K562 (cell line): ENCODE measurements at regions not wholly inside any gene's neighbourhood (a gene's known extent, or its start where the extent isn't known, plus 50 kb on each side); places are given as distances from the start of the nearest gene placed in this dataset.

Experiments
- ATAC-seq: fragments of 200-7000 bp; cut with Tn5 transposase; 3 replicates; pipeline ENCODE4 v1.9.1; 2020; ENCODE audit warnings: moderate library complexity
- BruUV-seq: library from RNA; stranded (reverse); fragments of 400-500 nt; replicated peaks from 2 replicates; lab custom pipeline; 2021; lab: Mats Ljungman, UMichigan
- CTCF ChIA-PET: fragments of 300-600 bp; formaldehyde crosslinking; extraction: SDS; loops from one replicate; lab custom pipeline; 2021; ENCODE audit warnings: low intra/inter-chr PET ratio; lab: Yijun Ruan, JAX
- POLR2A ChIA-PET: fragments of 300-600, 350-650 bp; sonication (Branson Sonifier 250); formaldehyde crosslinking; extraction: SDS; loops from one replicate; lab custom pipeline; 2021; ENCODE audit warnings: antibody characterized with exemption, inconsistent platforms; lab: Yijun Ruan, JAX
- DNase-seq, 4 experiments: peaks; one replicate each; pipeline versions ENCODE4 v3.0.0 to v3.0.0-alpha.2; 2011 to 2018; ENCODE audit warnings: low spot score in 3 of 4, mixed read lengths in 3 of 4; ENCODE audit errors: extremely low read depth in 1 of 4
- FAIRE-seq: peaks from 2 replicates; lab custom pipeline; 2011; peaks lifted over from hg19 to GRCh38; lab: Jason Lieb, UNC
- H2AFZ ChIP-seq: 2 replicates; pipeline ENCODE4 v1.6.0; 2011; ENCODE audit warnings: low read depth, low read length, control low read depth, inconsistent platforms
- H3K27ac ChIP-seq: fragments of 200-600 bp; 3 replicates; pipeline ENCODE4 v1.8.0; 2011; ENCODE audit warnings: low read depth, mild to moderate bottlenecking, control low read depth, inconsistent platforms, low read length, moderate library complexity, mixed read lengths; ENCODE audit errors: extremely low read depth
- H3K27me3 ChIP-seq, 2 experiments: fragments of 300-600 bp in 1 of 2; 2 replicates in 1 of 2; 3 replicates in 1 of 2; pipeline versions ENCODE4 v1.6.0 to v1.8.0; 2011; ENCODE audit warnings: inconsistent platforms in 2 of 2, low read length in 2 of 2, mild to moderate bottlenecking in 1 of 2, mixed read lengths in 1 of 2, moderate library complexity in 1 of 2; ENCODE audit not compliant: control insufficient read depth in 2 of 2, insufficient read depth in 2 of 2
- H3K36me3 ChIP-seq: fragments of 300-600 bp; 3 replicates; pipeline ENCODE4 v1.8.0; 2011; ENCODE audit warnings: mild to moderate bottlenecking, low read length, inconsistent platforms; ENCODE audit not compliant: control insufficient read depth, insufficient read depth
- H3K4me1 ChIP-seq, 2 experiments: fragments of 200-600 bp in 1 of 2; replicated peaks in 1 of 2; 2 replicates in 1 of 2; 3 replicates in 1 of 2; pipeline versions ENCODE4 v1.5.1 to v1.8.0; 2011; ENCODE audit warnings: inconsistent platforms in 2 of 2, low read length in 2 of 2, mild to moderate bottlenecking in 1 of 2, mixed read lengths in 1 of 2, moderate library complexity in 1 of 2; ENCODE audit not compliant: control insufficient read depth in 2 of 2, insufficient read depth in 2 of 2
- H3K4me2 ChIP-seq: 2 replicates; pipeline ENCODE4 v1.6.1; 2011; ENCODE audit warnings: low read length, control low read depth, inconsistent platforms, mixed read lengths; ENCODE audit not compliant: insufficient read depth
- H3K4me3 ChIP-seq: fragments of 200-600 bp; sonication (generic), shearing (Covaris generic); 2 replicates; pipeline ENCODE4 v1.5.1; 2016; ENCODE audit warnings: control low read depth, inconsistent platforms
- H3K79me2 ChIP-seq: fragments of 200-600 bp; 3 replicates; pipeline ENCODE4 v1.8.0; 2011; ENCODE audit warnings: low read length, inconsistent platforms; ENCODE audit not compliant: control insufficient read depth, insufficient read depth
- H3K9ac ChIP-seq, 2 experiments: 2 replicates each; pipeline versions ENCODE4 v1.6.0 to v1.6.1; 2011; ENCODE audit warnings: low read depth in 2 of 2, low read length in 2 of 2, control low read depth in 1 of 2, inconsistent platforms in 1 of 2, mild to moderate bottlenecking in 1 of 2, mixed read lengths in 1 of 2; ENCODE audit not compliant: insufficient read depth in 1 of 2
- H3K9me1 ChIP-seq: one replicate; pipeline ENCODE4 v1.6.0; 2011; ENCODE audit warnings: inconsistent platforms, mild to moderate bottlenecking, low read length, moderate library complexity; ENCODE audit not compliant: control insufficient read depth, insufficient read depth
- H3K9me3 ChIP-seq: replicated peaks from 2 replicates; pipeline ENCODE4 v1.5.1; 2011; ENCODE audit warnings: low read depth, low read length, inconsistent platforms; ENCODE audit not compliant: control insufficient read depth, insufficient read depth
- H4K20me1 ChIP-seq: replicated peaks from 2 replicates; pipeline ENCODE4 v1.6.1; 2011; ENCODE audit warnings: low read length, inconsistent platforms, mixed read lengths; ENCODE audit not compliant: control insufficient read depth, insufficient read depth
- HDAC2 ChIP-seq: fragments of 450-650 bp; IDR thresholded peaks from 2 replicates; pipeline ENCODE4 v1.6.1; 2016; ENCODE audit warnings: mild to moderate bottlenecking
- MAFF ChIP-seq: IDR thresholded peaks from 2 replicates; pipeline ENCODE4 v1.6.1; 2012; ENCODE audit warnings: low read length, improper control_type of control experiment
- SNRNP70 ChIP-seq: fragments of 200-400 bp; formaldehyde crosslinking; optimal IDR thresholded peaks from 2 replicates; pipeline ENCODE3; 2017; ENCODE audit warnings: low read depth, low read length
- WHSC1 ChIP-seq: IDR thresholded peaks from one replicate; pipeline ENCODE4 v1.6.1; 2012; ENCODE audit warnings: low read length, control low read depth, inconsistent platforms
- ZNF121 ChIP-seq: sonication (generic); formaldehyde crosslinking; conservative IDR thresholded peaks from 2 replicates; pipeline ENCODE4 v1.8.0; 2022; ENCODE audit warnings: missing genetic modification reagents
- ZNF224 ChIP-seq: sonication (generic); formaldehyde crosslinking; IDR thresholded peaks from 2 replicates; pipeline ENCODE4 v1.8.0; 2022; ENCODE audit warnings: mild to moderate bottlenecking, missing genetic modification reagents
- WGBS: fragments of 100-300 bp; shearing (Covaris generic); methylation state at CpG from one replicate; pipeline ENCODE4 v1.1.6; 2016; ENCODE audit warnings: low coverage, mixed read lengths; ENCODE audit not compliant: insufficient coverage; ENCODE audit errors: missing lambda C conversion rate; 5-methylcytosine and 5-hydroxymethylcytosine counted together
- in situ Hi-C: fragments of 300-500 bp; cut with MboI; formaldehyde crosslinking; loops from 4 replicates; pipeline ENCODE4 v1.15.0; 2018; ENCODE audit warnings: inconsistent platforms, mixed read lengths
- intact Hi-C: fragments of 100-400 bp; cut with micrococcal nuclease; formaldehyde crosslinking; loops from 2 replicates; pipeline ENCODE4 v1.14.2; 2022
- TF ChIP-seq, protein P1 (sequence below): fragments of 450-650 bp; IDR thresholded peaks from one replicate; pipeline ENCODE4 v1.6.1; 2018; ENCODE audit warnings: mild to moderate bottlenecking, moderate library complexity; ENCODE audit not compliant: partially characterized antibody
- TF ChIP-seq, protein P2 (sequence below): fragments of 450-650 bp; formaldehyde crosslinking; IDR thresholded peaks from 2 replicates; pipeline ENCODE4 v1.4.0; 2020; ENCODE audit warnings: mild to moderate bottlenecking, moderate library complexity
- TF ChIP-seq, protein P3 (sequence below): sonication (generic); formaldehyde crosslinking; IDR thresholded peaks from 2 replicates; pipeline ENCODE4 v1.8.0; 2022; ENCODE audit warnings: mild to moderate bottlenecking, missing genetic modification reagents

DNA sequence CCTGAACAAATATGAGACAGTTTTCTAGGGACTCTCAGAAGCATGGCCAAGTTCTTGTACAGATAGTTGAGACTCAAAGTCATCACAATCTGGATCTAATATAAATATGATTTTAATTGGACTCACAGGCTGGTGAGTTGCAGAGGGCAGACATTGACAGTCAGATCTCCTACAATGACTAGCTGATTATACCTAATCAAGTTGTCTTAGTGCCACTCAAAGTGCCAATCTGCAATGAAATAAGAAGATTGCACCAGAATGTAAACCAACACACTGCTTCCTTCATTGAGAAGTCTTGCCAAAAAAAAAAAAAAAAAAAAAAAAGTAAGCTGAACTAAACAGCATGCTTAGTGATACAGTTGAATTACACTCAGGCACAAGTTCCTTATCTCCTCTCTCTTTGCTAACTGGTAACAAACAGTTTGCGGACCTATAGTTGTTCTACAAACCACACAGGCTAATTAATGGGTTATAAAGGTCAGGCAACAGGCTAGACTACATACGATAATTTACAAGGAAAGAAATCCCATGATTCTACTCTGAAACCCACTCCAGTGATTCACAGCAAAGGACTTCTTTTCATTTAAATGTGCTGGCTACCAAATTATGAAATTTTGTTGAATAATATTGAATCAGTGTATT is 107.3 kb upstream of the NIPBL start:
- Histone ChIP-seq H3K4me1 (no peaks in the 10 kb centered on the region), H3K4me3 (no peak overlapping the region), H4K20me1 (no peaks in the 10 kb centered on the region), H3K9me3 (no peaks in the 10 kb centered on the region), H3K4me2 (no peak overlapping the region), H3K36me3 (no peaks in the 10 kb centered on the region), H3K79me2 (no peaks in the 10 kb centered on the region), H3K9ac (no peak overlapping the region), H2AFZ (no peak overlapping the region), H3K27me3 (peaks cover 4 to 5% of the 10 kb centered on the region in 2 experiments; a peak in 3 of 5 replicates), H3K9me1 (no peaks in the 10 kb centered on the region), H3K27ac (no peak overlapping the region)
- DNase-seq (no peak), FAIRE-seq (no peak), ATAC-seq (no peak)
- ChIA-PET POLR2A (interaction anchor here (0.6 to 1.4 kb wide), 3 partner anchors 14 to 242 kb away, joined by 3 to 5 read pairs (median 3); no protein-coding TSS in a partner anchor), CTCF (no interaction called here)
- no peak for TF ChIP-seq MAFF
- TF ChIP-seq, protein P1, sequence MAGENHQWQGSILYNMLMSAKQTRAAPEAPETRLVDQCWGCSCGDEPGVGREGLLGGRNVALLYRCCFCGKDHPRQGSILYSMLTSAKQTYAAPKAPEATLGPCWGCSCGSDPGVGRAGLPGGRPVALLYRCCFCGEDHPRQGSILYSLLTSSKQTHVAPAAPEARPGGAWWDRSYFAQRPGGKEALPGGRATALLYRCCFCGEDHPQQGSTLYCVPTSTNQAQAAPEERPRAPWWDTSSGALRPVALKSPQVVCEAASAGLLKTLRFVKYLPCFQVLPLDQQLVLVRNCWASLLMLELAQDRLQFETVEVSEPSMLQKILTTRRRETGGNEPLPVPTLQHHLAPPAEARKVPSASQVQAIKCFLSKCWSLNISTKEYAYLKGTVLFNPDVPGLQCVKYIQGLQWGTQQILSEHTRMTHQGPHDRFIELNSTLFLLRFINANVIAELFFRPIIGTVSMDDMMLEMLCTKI, result no peak
- TF ChIP-seq HDAC2, result no peak
- TF ChIP-seq SNRNP70, result no peak
- intact Hi-C loops (no loop called here), in situ Hi-C loops (no loop called here)
- BruUV-seq, result no TSS peak
- 2% methylated on average over 2 of the region's 2 CpGs for WGBS

DNA sequence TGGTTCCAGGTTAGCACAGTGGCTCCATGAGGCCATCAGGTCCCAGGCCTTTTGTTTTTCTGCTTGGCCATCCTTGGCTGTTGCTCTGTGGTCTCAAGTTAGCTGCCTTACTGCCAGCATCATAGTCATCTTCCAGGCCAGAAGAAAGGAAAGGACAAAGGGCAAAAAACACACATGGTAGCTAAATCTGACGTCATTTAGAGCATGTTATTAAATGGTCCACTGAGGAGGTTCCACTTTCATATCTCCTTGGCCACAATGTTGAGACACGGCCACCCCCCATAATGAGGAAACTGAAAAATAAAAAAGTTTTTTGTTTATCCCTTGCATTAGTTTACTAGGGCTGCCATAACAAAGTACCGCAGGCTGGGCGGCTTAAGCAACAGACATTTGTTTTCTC is 106.4 kb upstream of the NIPBL start:
- H4K20me1 ChIP-seq, result no peaks in the 10 kb centered on the region
- in situ Hi-C loops (no loop called here), intact Hi-C loops (no loop called here)
- H3K4me1 ChIP-seq, result no peaks in the 10 kb centered on the region
- no peak overlapping the region for H3K27ac ChIP-seq
- H3K9me1 ChIP-seq, result no peaks in the 10 kb centered on the region
- H3K4me3 ChIP-seq, result no peak overlapping the region
- POLR2A ChIA-PET, result interaction anchor here (1.0 kb wide), 1 partner anchor 8 kb away, joined by 3 read pairs; no protein-coding TSS in a partner anchor
- CTCF ChIA-PET, result no interaction called here
- 2% methylated on average over 4 of the region's 4 CpGs for WGBS
- H3K9me3 ChIP-seq, result no peaks in the 10 kb centered on the region
- DNase-seq (no peak), ATAC-seq (no peak), FAIRE-seq (no peak)
- H3K27me3 ChIP-seq, result peaks cover 4 to 5% of the 10 kb centered on the region in 2 experiments; a peak in 3 of 5 replicates
- H3K9ac ChIP-seq, result no peak overlapping the region
- H3K36me3 ChIP-seq, result no peaks in the 10 kb centered on the region
- no TSS peak for BruUV-seq
- H3K4me2 ChIP-seq, result no peak overlapping the region
- no peaks in the 10 kb centered on the region for H3K79me2 ChIP-seq
- no peak overlapping the region for H2AFZ ChIP-seq
- TF ChIP-seq ZNF121 (CRISPR knock-in tag), result no peak
- TF ChIP-seq, protein P2, sequence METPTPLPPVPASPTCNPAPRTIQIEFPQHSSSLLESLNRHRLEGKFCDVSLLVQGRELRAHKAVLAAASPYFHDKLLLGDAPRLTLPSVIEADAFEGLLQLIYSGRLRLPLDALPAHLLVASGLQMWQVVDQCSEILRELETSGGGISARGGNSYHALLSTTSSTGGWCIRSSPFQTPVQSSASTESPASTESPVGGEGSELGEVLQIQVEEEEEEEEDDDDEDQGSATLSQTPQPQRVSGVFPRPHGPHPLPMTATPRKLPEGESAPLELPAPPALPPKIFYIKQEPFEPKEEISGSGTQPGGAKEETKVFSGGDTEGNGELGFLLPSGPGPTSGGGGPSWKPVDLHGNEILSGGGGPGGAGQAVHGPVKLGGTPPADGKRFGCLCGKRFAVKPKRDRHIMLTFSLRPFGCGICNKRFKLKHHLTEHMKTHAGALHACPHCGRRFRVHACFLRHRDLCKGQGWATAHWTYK (CRISPR knock-in tag), result no peak
- TF ChIP-seq, protein P3, sequence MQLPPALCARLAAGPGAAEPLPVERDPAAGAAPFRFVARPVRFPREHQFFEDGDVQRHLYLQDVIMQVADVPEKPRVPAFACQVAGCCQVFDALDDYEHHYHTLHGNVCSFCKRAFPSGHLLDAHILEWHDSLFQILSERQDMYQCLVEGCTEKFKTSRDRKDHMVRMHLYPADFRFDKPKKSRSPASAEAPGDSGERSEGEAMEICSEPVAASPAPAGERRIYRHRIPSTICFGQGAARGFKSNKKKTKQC (CRISPR knock-in tag), result no peak
- no peak for TF ChIP-seq WHSC1
- TF ChIP-seq ZNF224 (CRISPR knock-in tag), result no peak
